IMR-90 (cell line): ENCODE measurements at regions not wholly inside any gene's neighbourhood (a gene's known extent, or its start where the extent isn't known, plus 50 kb on each side); places are given as distances from the start of the nearest gene placed in this dataset.

Experiments used
- ATAC-seq: fragments of 200-7000 bp; cut with Tn5 transposase; 2 replicates; pipeline ENCODE4 v1.9.1; 2020; ENCODE audit warnings: low read depth, mild to moderate bottlenecking, moderate library complexity
- BruUV-seq: library from RNA; stranded (reverse); fragments of 400-500 nt; replicated peaks from 2 replicates; lab custom pipeline; 2021; lab: Mats Ljungman, UMichigan
- CTCF ChIA-PET: fragments of 300-600 bp; formaldehyde crosslinking; extraction: SDS; loops from one replicate; lab custom pipeline; 2021; ENCODE audit warnings: antibody characterized with exemption; lab: Yijun Ruan, JAX
- POLR2A ChIA-PET: fragments of 300-600 bp; sonication (Branson Sonifier 250); formaldehyde crosslinking; loops from one replicate; lab custom pipeline; 2022; ENCODE audit warnings: antibody characterized with exemption; ENCODE audit not compliant: unreplicated experiment; lab: Charles Lee
- DNase-seq: peaks from one replicate; pipeline ENCODE4 v3.0.0; 2013
- H2AFZ ChIP-seq: replicated peaks from 2 replicates; pipeline ENCODE3; 2013; ENCODE audit warnings: low read length, mild to moderate bottlenecking; ENCODE audit not compliant: poor library complexity
- H2AK5ac ChIP-seq: 2 replicates; pipeline ENCODE4 v1.6.1; 2013; ENCODE audit warnings: low read depth, low read length, inconsistent platforms
- H2AK9ac ChIP-seq: replicated peaks from 2 replicates; pipeline ENCODE3; 2013; ENCODE audit warnings: mild to moderate bottlenecking, low read depth, low read length, moderate library complexity; ENCODE audit not compliant: poor library complexity
- H2BK120ac ChIP-seq: 2 replicates; pipeline ENCODE4 v1.6.1; 2013; ENCODE audit warnings: low read depth, low read length, inconsistent platforms
- H2BK15ac ChIP-seq: 3 replicates; pipeline ENCODE4 v1.6.1; 2013; ENCODE audit warnings: low read depth, low read length, inconsistent platforms
- H2BK20ac ChIP-seq: 2 replicates; pipeline ENCODE4 v1.6.1; 2013; ENCODE audit warnings: low read depth, mild to moderate bottlenecking, inconsistent platforms, low read length, moderate library complexity
- H2BK5ac ChIP-seq: 2 replicates; pipeline ENCODE4 v1.6.1; 2013; ENCODE audit warnings: mild to moderate bottlenecking, low read depth, low read length, inconsistent platforms; ENCODE audit not compliant: poor library complexity, severe bottlenecking
- H3K14ac ChIP-seq: replicated peaks from 2 replicates; pipeline ENCODE4 v1.6.1; 2013; ENCODE audit warnings: low read depth, low read length, inconsistent platforms
- H3K18ac ChIP-seq: 2 replicates; pipeline ENCODE4 v1.6.1; 2013; ENCODE audit warnings: low read depth, low read length, control low read depth
- H3K23ac ChIP-seq: 2 replicates; pipeline ENCODE4 v1.6.1; 2013; ENCODE audit warnings: low read depth, low read length, inconsistent platforms
- H3K27ac ChIP-seq: 2 replicates; pipeline ENCODE4 v1.5.1; 2013; ENCODE audit warnings: mild to moderate bottlenecking, control low read depth, low read length; ENCODE audit not compliant: insufficient read depth
- H3K27me3 ChIP-seq: 2 replicates; pipeline ENCODE4 v1.6.1; 2013; ENCODE audit warnings: low read length; ENCODE audit not compliant: control insufficient read depth, insufficient read depth
- H3K36me3 ChIP-seq: 2 replicates; pipeline ENCODE4 v1.6.1; 2013; ENCODE audit warnings: low read length, mixed read lengths; ENCODE audit not compliant: control insufficient read depth, insufficient read depth
- H3K4ac ChIP-seq: 2 replicates; pipeline ENCODE4 v1.6.1; 2013; ENCODE audit warnings: low read depth, low read length, inconsistent platforms
- H3K4me1 ChIP-seq: 2 replicates; pipeline ENCODE4 v1.6.1; 2013; ENCODE audit warnings: low read length, mixed read lengths; ENCODE audit not compliant: control insufficient read depth, insufficient read depth
- H3K4me2 ChIP-seq: 2 replicates; pipeline ENCODE4 v1.6.1; 2013; ENCODE audit warnings: low read depth, mild to moderate bottlenecking, control low read depth, low read length, moderate library complexity
- H3K4me3 ChIP-seq: 2 replicates; pipeline ENCODE4 v1.5.1; 2013; ENCODE audit warnings: low read depth, mild to moderate bottlenecking, control low read depth, low read length, moderate library complexity; ENCODE audit not compliant: insufficient read depth
- H3K56ac ChIP-seq: 2 replicates; pipeline ENCODE4 v1.6.1; 2013; ENCODE audit warnings: low read length, inconsistent platforms; ENCODE audit not compliant: insufficient read depth; ENCODE audit errors: extremely low read depth
- H3K79me1 ChIP-seq, 2 experiments: 2 replicates each; pipeline ENCODE4 v1.6.1; 2013; ENCODE audit warnings: low read length in 2 of 2, inconsistent platforms in 1 of 2, low read depth in 1 of 2
- H3K9ac ChIP-seq: 2 replicates; pipeline ENCODE4 v1.6.1; 2013; ENCODE audit warnings: low read depth, low read length, control low read depth
- H3K9me1 ChIP-seq: 2 replicates; pipeline ENCODE4 v1.6.1; 2013; ENCODE audit warnings: low read length, inconsistent platforms; ENCODE audit not compliant: insufficient read depth
- H3K9me3 ChIP-seq: 2 replicates; pipeline ENCODE4 v1.6.1; 2013; ENCODE audit warnings: low read length; ENCODE audit not compliant: control insufficient read depth, insufficient read depth
- H4K20me1 ChIP-seq: 2 replicates; pipeline ENCODE4 v1.6.1; 2013; ENCODE audit warnings: low read length, inconsistent platforms; ENCODE audit not compliant: insufficient read depth
- H4K5ac ChIP-seq: 2 replicates; pipeline ENCODE4 v1.6.1; 2013; ENCODE audit warnings: mild to moderate bottlenecking, low read depth, low read length, control low read depth
- H4K8ac ChIP-seq, 2 experiments: 2 replicates each; pipeline ENCODE4 v1.6.1; 2013; ENCODE audit warnings: low read depth in 2 of 2, low read length in 2 of 2, control low read depth in 1 of 2, inconsistent platforms in 1 of 2
- H4K91ac ChIP-seq: 2 replicates; pipeline ENCODE4 v1.6.1; 2013; ENCODE audit warnings: low read depth, low read length, inconsistent platforms; ENCODE audit not compliant: insufficient read depth
- BHLHE40 ChIP-seq: fragments of 150-350 bp; IDR thresholded peaks from 2 replicates; pipeline ENCODE4 v1.6.1; 2016; ENCODE audit warnings: mild to moderate bottlenecking, low read depth, low read length
- CEBPB ChIP-seq: IDR thresholded peaks from 2 replicates; pipeline ENCODE4 v1.6.1; 2012; ENCODE audit warnings: low read depth, low read length, improper control_type of control experiment
- CHD1 ChIP-seq: IDR thresholded peaks from 2 replicates; pipeline ENCODE4 v1.6.1; 2012; ENCODE audit warnings: low read depth, low read length, improper control_type of control experiment
- CTCF ChIP-seq: conservative IDR thresholded peaks from 2 replicates; pipeline ENCODE4 v1.5.1; 2012; ENCODE audit warnings: mild to moderate bottlenecking, low read depth, low read length, improper control_type of control experiment
- ELK1 ChIP-seq: fragments of 150-350 bp; IDR thresholded peaks from 2 replicates; pipeline ENCODE4 v1.6.1; 2016; ENCODE audit warnings: low read depth, mild to moderate bottlenecking, low read length, moderate library complexity, borderline replicate concordance
- FOS ChIP-seq: fragments of 150-350 bp; IDR thresholded peaks from 2 replicates; pipeline ENCODE4 v1.6.1; 2016; ENCODE audit warnings: low read depth, low read length
- MAFK ChIP-seq: IDR thresholded peaks from 2 replicates; pipeline ENCODE4 v1.6.1; 2012; ENCODE audit warnings: low read depth, low read length, improper control_type of control experiment
- MAZ ChIP-seq: IDR thresholded peaks from 2 replicates; pipeline ENCODE4 v1.6.1; 2012; ENCODE audit warnings: low read depth, mild to moderate bottlenecking, low read length, improper control_type of control experiment, moderate library complexity, borderline replicate concordance
- MXI1 ChIP-seq: IDR thresholded peaks from 2 replicates; pipeline ENCODE4 v1.6.1; 2012; ENCODE audit warnings: low read depth, mild to moderate bottlenecking, low read length, moderate library complexity, borderline replicate concordance
- NFE2L2 ChIP-seq: fragments of 150-350 bp; IDR thresholded peaks from 2 replicates; pipeline ENCODE4 v1.6.1; 2016; ENCODE audit warnings: low read depth, mild to moderate bottlenecking, low read length
- POLR2A ChIP-seq: IDR thresholded peaks from 2 replicates; pipeline ENCODE4 v1.6.1; 2012; ENCODE audit warnings: mild to moderate bottlenecking, low read depth, low read length
- RAD21 ChIP-seq: IDR thresholded peaks from 2 replicates; pipeline ENCODE4 v1.6.1; 2012; ENCODE audit warnings: low read length, improper control_type of control experiment
- RCOR1 ChIP-seq: IDR thresholded peaks from 2 replicates; pipeline ENCODE4 v1.6.1; 2012; ENCODE audit warnings: mild to moderate bottlenecking, low read length, improper control_type of control experiment; ENCODE audit not compliant: insufficient replicate concordance
- RFX5 ChIP-seq: IDR thresholded peaks from 2 replicates; pipeline ENCODE4 v1.8.0; 2012; ENCODE audit warnings: low read depth, mild to moderate bottlenecking, low read length, moderate library complexity
- SMC3 ChIP-seq: fragments of 150-350 bp; IDR thresholded peaks from 2 replicates; pipeline ENCODE4 v1.6.1; 2016; ENCODE audit warnings: low read depth, mild to moderate bottlenecking, antibody characterized with exemption, low read length, moderate library complexity
- USF2 ChIP-seq: fragments of 150-350 bp; IDR thresholded peaks from 2 replicates; pipeline ENCODE4 v1.6.1; 2017; ENCODE audit warnings: mild to moderate bottlenecking, antibody characterized with exemption, low read length, low read depth
- WGBS, 2 experiments: methylation state at CpG; one replicate each; pipeline versions ENCODE4 v1.1.5 to v1.1.7; 2013; ENCODE audit warnings: missing lambda C conversion rate in 2 of 2; ENCODE audit not compliant: insufficient read length in 1 of 2; ENCODE audit errors: extremely low coverage in 2 of 2; 5-methylcytosine and 5-hydroxymethylcytosine counted together
- dilution Hi-C: fragments of 300-500 bp; cut with HindIII; formaldehyde crosslinking; loops from one replicate; pipeline ENCODE4 v1.14.3; 2018; ENCODE audit warnings: low sequenced_read_pairs; ENCODE audit not compliant: unreplicated experiment
- in situ Hi-C: fragments of 300-500 bp; cut with MboI; formaldehyde crosslinking; loops from 3 replicates; pipeline ENCODE4 v1.14.3; 2019; ENCODE audit warnings: low sequenced_read_pairs, inconsistent platforms, mixed read lengths
- intact Hi-C: fragments of 100-400 bp; cut with micrococcal nuclease; formaldehyde crosslinking; loops from 2 replicates; pipeline ENCODE4 v1.10.0; 2022

GRCh38 chr18:41165625-41166024 is 789.4 kb upstream of the PIK3C3 start:
- ATAC-seq, result peak; percentile 82
- no peaks in the 10 kb centered on the region for H4K20me1 ChIP-seq
- ChIA-PET POLR2A (no interaction called here), CTCF (no interaction called here)
- no peak overlapping the region for H2AK5ac ChIP-seq
- H3K9me1 ChIP-seq, result no peaks in the 10 kb centered on the region
- no peak overlapping the region for H2BK5ac ChIP-seq
- H3K36me3 ChIP-seq, result no peaks in the 10 kb centered on the region
- TF ChIP-seq NFE2L2 (no peak), RCOR1 (no peak), CEBPB (no peak), MXI1 (no peak), ELK1 (no peak), MAFK (no peak), POLR2A (no peak), BHLHE40 (no peak), RAD21 (no peak), RFX5 (no peak), USF2 (no peak), MAZ (no peak), SMC3 (no peak), CHD1 (no peak), CTCF (no peak), FOS (no peak)
- H3K9me3 ChIP-seq, result no peaks in the 10 kb centered on the region
- H4K8ac ChIP-seq, result no peak overlapping the region
- no peak overlapping the region for H3K9ac ChIP-seq
- no peak overlapping the region for H4K91ac ChIP-seq
- no peak overlapping the region for H2BK15ac ChIP-seq
- no peak overlapping the region for H3K23ac ChIP-seq
- DNase-seq, result peak; percentile 40
- H3K4me1 ChIP-seq, result no peaks in the 10 kb centered on the region
- in situ Hi-C loops (no loop called here), intact Hi-C loops (no loop called here), dilution Hi-C loops (no loop called here)
- no peak overlapping the region for H3K14ac ChIP-seq
- H4K5ac ChIP-seq, result no peak overlapping the region
- H3K4ac ChIP-seq, result no peak overlapping the region
- no peak overlapping the region for H3K4me2 ChIP-seq
- H3K27me3 ChIP-seq, result no peaks in the 10 kb centered on the region
- no peak overlapping the region for H2AFZ ChIP-seq
- no peak overlapping the region for H3K4me3 ChIP-seq
- H2BK20ac ChIP-seq, result no peak overlapping the region
- H3K79me1 ChIP-seq, result no peaks in the 10 kb centered on the region
- no peak overlapping the region for H2BK120ac ChIP-seq
- H2AK9ac ChIP-seq, result no peak overlapping the region
- no peak overlapping the region for H3K56ac ChIP-seq
- no peak overlapping the region for H3K18ac ChIP-seq
- no CpG with 5 or more reads among the region's 2 CpGs for WGBS, 2 experiments
- no peak overlapping the region for H3K27ac ChIP-seq
- BruUV-seq, result no TSS peak
